ENCODE measurements at regions not wholly inside any gene's neighbourhood (a gene's known extent, or its start where the extent isn't known, plus 50 kb on each side); places are given as distances from the start of the nearest gene placed in this dataset.
A peak's percentile ranks its signal among the peaks of the same experiment; 100 is the strongest.

- Mint-ChIP-seq H3K36me3 (ENCODE audit: low read depth, unreplicated experiment) (no peaks in the 10 kb centered on the region), H3K27me3 (ENCODE audit: unreplicated experiment) (peaks cover 3% of the 10 kb centered on the region), H3K9me3 (ENCODE audit: unreplicated experiment) (no peaks in the 10 kb centered on the region), H3K27ac (ENCODE audit: unreplicated experiment) (no peak overlapping the region), H3K4me1 (ENCODE audit: unreplicated experiment) (peaks cover 11% of the 10 kb centered on the region), H3K4me3 (ENCODE audit: unreplicated experiment) (no peak overlapping the region)
- DNase-seq (ENCODE audit: low spot score) = no peak
- peak; percentile 37 for TF ChIP-seq CTCF (IDR thresholded peaks at IDR 0.05; ENCODE audit: unreplicated experiment)
Observed at GRCh38 chr2:176821350-176821749, 391.2 kb upstream of the HNRNPA3 start.

- Mint-ChIP-seq H3K36me3 (ENCODE audit: low read depth, unreplicated experiment) (no peaks in the 10 kb centered on the region), H3K27me3 (ENCODE audit: unreplicated experiment) (peaks cover 3% of the 10 kb centered on the region), H3K4me3 (ENCODE audit: unreplicated experiment) (no peak overlapping the region), H3K4me1 (ENCODE audit: unreplicated experiment) (peaks cover 11% of the 10 kb centered on the region), H3K27ac (ENCODE audit: unreplicated experiment) (no peak overlapping the region), H3K9me3 (ENCODE audit: unreplicated experiment) (no peaks in the 10 kb centered on the region)
- TF ChIP-seq CTCF (IDR thresholded peaks at IDR 0.05; ENCODE audit: unreplicated experiment) = no peak
- no peak for DNase-seq (ENCODE audit: low spot score)
Observed at GRCh38 chr2:176822060-176822459, 390.5 kb upstream of the HNRNPA3 start.

GRCh38 chr2:176826356-176826755, 386.2 kb upstream of the HNRNPA3 start:
- H3K27me3 Mint-ChIP-seq (ENCODE audit: unreplicated experiment) = peaks cover 3% of the 10 kb centered on the region
- H3K36me3 Mint-ChIP-seq (ENCODE audit: low read depth, unreplicated experiment) = no peaks in the 10 kb centered on the region
- no peaks in the 10 kb centered on the region for H3K4me1 Mint-ChIP-seq (ENCODE audit: unreplicated experiment)
- no peak for TF ChIP-seq CTCF (IDR thresholded peaks at IDR 0.05; ENCODE audit: unreplicated experiment)
- no peak for DNase-seq (ENCODE audit: low spot score)
- no peaks in the 10 kb centered on the region for H3K9me3 Mint-ChIP-seq (ENCODE audit: unreplicated experiment)
- no peak overlapping the region for H3K27ac Mint-ChIP-seq (ENCODE audit: unreplicated experiment)
- H3K4me3 Mint-ChIP-seq (ENCODE audit: unreplicated experiment) = no peak overlapping the region

- no peaks in the 10 kb centered on the region for H3K4me1 Mint-ChIP-seq (ENCODE audit: unreplicated experiment)
- no peaks in the 10 kb centered on the region for H3K36me3 Mint-ChIP-seq (ENCODE audit: low read depth, unreplicated experiment)
- no peak for TF ChIP-seq CTCF (IDR thresholded peaks at IDR 0.05; ENCODE audit: unreplicated experiment)
- H3K4me3 Mint-ChIP-seq (ENCODE audit: unreplicated experiment) = no peak overlapping the region
- no peaks in the 10 kb centered on the region for H3K9me3 Mint-ChIP-seq (ENCODE audit: unreplicated experiment)
- no peak for DNase-seq (ENCODE audit: low spot score)
- H3K27me3 Mint-ChIP-seq (ENCODE audit: unreplicated experiment) = peaks cover 3% of the 10 kb centered on the region
- no peak overlapping the region for H3K27ac Mint-ChIP-seq (ENCODE audit: unreplicated experiment)
Observed at GRCh38 chr2:176826984-176827668, 385.5 kb upstream of the HNRNPA3 start.

- H3K36me3 Mint-ChIP-seq (ENCODE audit: low read depth, unreplicated experiment) = no peaks in the 10 kb centered on the region
- H3K9me3 Mint-ChIP-seq (ENCODE audit: unreplicated experiment) = no peaks in the 10 kb centered on the region
- peak overlapping the region; percentile 11 for H3K27ac Mint-ChIP-seq (ENCODE audit: unreplicated experiment)
- peak; percentile 14 for DNase-seq (ENCODE audit: low spot score)
- no peaks in the 10 kb centered on the region for H3K4me1 Mint-ChIP-seq (ENCODE audit: unreplicated experiment)
- TF ChIP-seq CTCF (IDR thresholded peaks at IDR 0.05; ENCODE audit: unreplicated experiment) = no peak
- no peak overlapping the region for H3K4me3 Mint-ChIP-seq (ENCODE audit: unreplicated experiment)
- peaks cover 3% of the 10 kb centered on the region for H3K27me3 Mint-ChIP-seq (ENCODE audit: unreplicated experiment)
Observed at GRCh38 chr2:176830362-176830761, 382.2 kb upstream of the HNRNPA3 start.
